ENCODE measurements at regions not wholly inside any gene's neighbourhood (a gene's known extent, or its start where the extent isn't known, plus 50 kb on each side); places are given as distances from the start of the nearest gene placed in this dataset.

- DNase-seq = no peak
Measured at GRCh38 chr19:28497137-28497536, 715.8 kb downstream of the UQCRFS1 start.

- no peak for DNase-seq
Measured at GRCh38 chr19:28495046-28495445, 717.9 kb downstream of the UQCRFS1 start.

- no peak for DNase-seq
Measured at GRCh38 chr19:28494461-28494860, 718.5 kb downstream of the UQCRFS1 start.

- no peak for DNase-seq
Measured at GRCh38 chr19:28493884-28494283, 719.1 kb downstream of the UQCRFS1 start.

GRCh38 chr19:28492621-28493020 lies 720.3 kb downstream of the UQCRFS1 start:
- no peak for DNase-seq

- DNase-seq = no peak
Measured at GRCh38 chr19:28492201-28492600, 720.8 kb downstream of the UQCRFS1 start.

- DNase-seq = no peak
Measured at GRCh38 chr19:28489776-28490175, 723.2 kb downstream of the UQCRFS1 start.

GRCh38 chr19:28489126-28489660 lies 723.8 kb downstream of the UQCRFS1 start:
- DNase-seq = no peak

- no peak for DNase-seq
Measured at GRCh38 chr19:28487999-28488398, 725.0 kb downstream of the UQCRFS1 start.

GRCh38 chr19:28486926-28487325 lies 726.0 kb downstream of the UQCRFS1 start:
- DNase-seq = no peak

GRCh38 chr19:28486473-28486872 lies 726.5 kb downstream of the UQCRFS1 start:
- no peak for DNase-seq

GRCh38 chr19:28485292-28485691 lies 727.7 kb downstream of the UQCRFS1 start:
- no peak for DNase-seq

GRCh38 chr19:28483197-28483596 lies 729.8 kb downstream of the UQCRFS1 start:
- no peak for DNase-seq

GRCh38 chr19:28482221-28482620 lies 730.7 kb downstream of the UQCRFS1 start:
- DNase-seq = no peak

- no peak for DNase-seq
Measured at GRCh38 chr19:28481674-28482073, 731.3 kb downstream of the UQCRFS1 start.

- no peak for DNase-seq
Measured at GRCh38 chr19:28475525-28475924, 737.4 kb downstream of the UQCRFS1 start.

- DNase-seq = no peak
Measured at GRCh38 chr19:28472843-28473242, 740.1 kb downstream of the UQCRFS1 start.

GRCh38 chr19:28471731-28472510 lies 741.0 kb downstream of the UQCRFS1 start:
- DNase-seq = no peak

- no peak for DNase-seq
Measured at GRCh38 chr19:28469544-28469943, 743.4 kb downstream of the UQCRFS1 start.

GRCh38 chr19:28468701-28469459 lies 744.1 kb downstream of the UQCRFS1 start:
- DNase-seq = no peak

- peak; percentile 19 for DNase-seq
Measured at GRCh38 chr19:28466107-28467045, 746.6 kb downstream of the UQCRFS1 start.

GRCh38 chr19:28465371-28466086 lies 747.4 kb downstream of the UQCRFS1 start:
- no peak for DNase-seq
